HPDE6-E6E7 (cell line): ENCODE measurements at regions not wholly inside any gene's neighbourhood (a gene's known extent, or its start where the extent isn't known, plus 50 kb on each side); places are given as distances from the start of the nearest gene placed in this dataset.
"Not testable (repeated sequence)": the region's sequence is repeated elsewhere in the genome, so short reads cannot be mapped to it uniquely, and the experiment has no call there.

ENCODE experiments used
- DNase-seq: peaks from one replicate; pipeline ENCODE4 v3.0.0; 2011; ENCODE audit warnings: missing footprints; ENCODE audit errors: extremely low spot score

DNA sequence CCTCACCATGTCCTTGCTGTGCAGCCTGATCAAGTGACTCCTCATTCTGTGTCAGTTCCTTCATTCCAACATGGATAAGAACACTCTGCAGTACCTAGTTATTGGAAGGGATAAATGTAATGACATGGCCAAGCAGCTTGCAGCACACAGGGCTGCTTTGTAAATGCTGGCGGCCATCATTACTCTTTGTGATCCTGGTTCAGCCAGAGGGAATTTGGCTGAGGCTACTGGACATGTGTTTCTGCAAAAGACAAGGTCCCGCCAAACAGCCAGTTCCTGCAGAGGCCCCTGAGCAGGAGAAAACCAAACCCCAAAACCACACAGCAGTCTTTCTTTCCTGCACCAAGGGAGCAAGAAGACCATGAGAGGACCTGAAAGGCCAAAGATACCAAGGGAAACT is 495.8 kb downstream of the AJAP1 start:
- DNase-seq = no peak

GRCh38 chr1:5147806-5148205 is 493.4 kb downstream of the AJAP1 start:
- DNase-seq = no peak

- no peak for DNase-seq
Measured at GRCh38 chr1:5142389-5142788, 488.0 kb downstream of the AJAP1 start.

DNA sequence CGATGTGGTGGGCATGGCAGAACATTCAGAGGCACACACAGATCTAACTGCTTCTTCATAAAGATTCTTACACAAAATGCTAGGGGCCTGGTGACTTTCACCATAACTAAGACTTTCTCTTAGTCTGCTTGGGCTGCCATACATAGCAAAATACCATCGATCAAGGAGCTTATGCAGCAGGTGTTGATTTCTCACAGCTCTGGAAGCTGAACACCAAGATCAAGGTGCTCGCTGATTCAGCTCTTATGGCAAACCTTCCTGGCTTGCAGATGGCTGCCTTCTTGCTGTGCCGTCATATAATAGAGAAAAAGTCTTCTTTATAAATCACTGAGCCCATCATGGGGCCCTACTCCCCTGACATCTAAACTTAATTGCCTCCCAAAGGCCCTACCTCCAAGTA is 487.3 kb downstream of the AJAP1 start:
- no peak for DNase-seq

DNA sequence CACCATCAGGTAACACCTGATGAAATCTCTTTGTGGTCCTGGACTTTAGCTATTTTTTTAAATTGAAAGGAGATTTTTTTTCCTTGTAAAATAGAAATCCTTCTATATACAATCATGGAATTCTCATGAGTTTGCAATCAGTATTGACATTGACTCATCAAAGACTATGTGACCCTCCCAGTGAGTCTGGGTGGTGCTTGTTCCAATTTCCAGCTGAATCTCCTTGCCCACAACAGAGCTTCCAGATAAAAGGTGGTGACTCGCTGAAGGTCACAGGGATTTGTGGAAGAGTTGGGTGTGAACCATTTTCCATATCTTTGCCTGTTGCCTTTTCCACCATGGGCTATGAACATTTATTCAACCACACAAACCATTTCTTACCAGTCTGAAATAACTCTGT is 486.6 kb downstream of the AJAP1 start:
- DNase-seq = no peak

GRCh38 chr1:5140136-5140535 is 485.7 kb downstream of the AJAP1 start:
- no peak for DNase-seq

GRCh38 chr1:5129746-5130355 is 475.4 kb downstream of the AJAP1 start:
- no peak for DNase-seq

GRCh38 chr1:5125208-5125607 is 470.8 kb downstream of the AJAP1 start:
- DNase-seq = no peak

DNA sequence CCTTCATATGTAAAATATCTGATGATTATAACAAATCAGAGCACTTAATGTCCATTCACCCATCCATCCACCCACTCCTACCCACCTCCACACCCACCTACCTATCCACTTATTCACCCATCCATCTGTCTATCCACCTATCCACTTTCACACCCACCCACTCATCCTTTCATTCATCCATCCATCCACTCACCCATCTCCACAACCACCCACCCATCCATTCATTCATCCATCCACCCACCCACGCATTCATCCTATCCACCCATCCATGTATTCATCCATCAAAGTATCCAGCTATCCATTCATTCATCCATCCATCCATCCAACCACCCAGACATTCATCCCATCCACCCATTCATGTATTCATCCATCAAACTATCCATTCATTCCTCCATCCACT is 466.1 kb downstream of the AJAP1 start:
- no peak for DNase-seq

- DNase-seq = no peak
Measured at GRCh38 chr1:5119366-5120234, 465.2 kb downstream of the AJAP1 start.

DNA sequence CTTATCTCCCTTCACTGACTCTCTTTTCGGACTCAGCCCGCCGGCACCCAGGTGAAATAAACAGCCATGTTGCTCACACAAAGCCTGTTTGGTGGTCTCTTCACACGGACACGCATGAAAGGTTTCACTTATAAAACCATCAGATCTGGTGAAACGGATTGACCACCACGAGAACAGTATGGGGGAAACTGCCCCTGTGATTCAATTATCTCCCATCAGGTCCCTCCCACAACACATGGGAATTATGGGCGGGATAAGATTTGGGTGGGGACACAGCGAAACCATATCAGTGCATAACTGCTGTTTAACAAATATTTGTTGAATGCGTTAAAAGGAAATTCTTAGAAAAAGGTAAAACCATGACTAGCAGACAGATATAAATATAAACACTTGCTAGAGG is 464.4 kb downstream of the AJAP1 start:
- not testable (repeated sequence) for DNase-seq

GRCh38 chr1:5118292-5118691 is 463.9 kb downstream of the AJAP1 start:
- DNase-seq = not testable (repeated sequence)

GRCh38 chr1:5111581-5111980 is 457.2 kb downstream of the AJAP1 start:
- DNase-seq = no peak

- DNase-seq = no peak
Measured at GRCh38 chr1:5110508-5110907, 456.1 kb downstream of the AJAP1 start.

- DNase-seq = no peak
Measured at GRCh38 chr1:5109633-5110032, 455.2 kb downstream of the AJAP1 start.

- no peak for DNase-seq
Measured at GRCh38 chr1:5108740-5109139, 454.3 kb downstream of the AJAP1 start.

GRCh38 chr1:5105744-5106143 is 451.3 kb downstream of the AJAP1 start:
- no peak for DNase-seq

DNA sequence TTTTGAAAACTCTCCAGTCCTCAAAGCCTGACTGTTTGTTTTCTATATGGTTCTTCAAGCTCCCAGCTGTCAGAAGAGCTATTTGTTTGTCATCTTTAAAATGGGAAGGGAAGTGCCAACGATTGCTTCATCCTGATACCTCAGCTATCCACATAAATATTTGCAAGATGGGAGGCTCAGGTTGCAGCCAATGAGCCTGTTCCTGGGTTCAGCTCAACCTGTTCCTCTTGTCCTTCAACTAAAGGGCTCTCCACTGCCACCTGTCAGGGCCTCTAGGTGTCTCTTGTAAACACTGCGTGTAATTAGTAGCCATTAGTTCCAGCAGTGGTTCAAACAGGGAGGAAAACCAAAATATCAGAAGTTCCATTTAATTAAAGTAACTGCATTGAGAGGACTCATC is 445.1 kb downstream of the AJAP1 start:
- no peak for DNase-seq

DNA sequence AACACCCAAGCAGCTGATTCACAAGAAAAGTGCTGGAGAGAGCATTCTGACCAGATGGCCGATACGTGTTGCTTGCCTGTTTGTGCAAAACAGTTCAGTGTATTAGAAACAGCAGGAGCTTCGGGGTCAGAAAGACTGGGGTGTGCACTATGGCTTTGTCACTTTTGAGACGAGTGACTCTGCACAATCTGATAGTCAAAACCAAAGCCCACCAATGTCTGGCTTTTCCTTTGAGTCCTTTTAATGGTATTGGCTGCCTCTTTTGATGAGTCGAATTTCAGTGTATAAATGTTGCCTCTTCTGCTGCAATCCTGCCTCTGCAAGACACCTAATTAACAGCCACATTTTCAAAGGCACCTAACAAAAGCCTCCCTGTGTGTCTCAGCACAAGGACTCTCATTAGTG is 444.6 kb downstream of the AJAP1 start:
- no peak for DNase-seq

GRCh38 chr1:5093042-5093441 is 438.6 kb downstream of the AJAP1 start:
- no peak for DNase-seq

GRCh38 chr1:5084676-5085075 is 430.3 kb downstream of the AJAP1 start:
- DNase-seq = no peak

- DNase-seq = no peak
Measured at GRCh38 chr1:5067246-5067645, 412.8 kb downstream of the AJAP1 start.

DNA sequence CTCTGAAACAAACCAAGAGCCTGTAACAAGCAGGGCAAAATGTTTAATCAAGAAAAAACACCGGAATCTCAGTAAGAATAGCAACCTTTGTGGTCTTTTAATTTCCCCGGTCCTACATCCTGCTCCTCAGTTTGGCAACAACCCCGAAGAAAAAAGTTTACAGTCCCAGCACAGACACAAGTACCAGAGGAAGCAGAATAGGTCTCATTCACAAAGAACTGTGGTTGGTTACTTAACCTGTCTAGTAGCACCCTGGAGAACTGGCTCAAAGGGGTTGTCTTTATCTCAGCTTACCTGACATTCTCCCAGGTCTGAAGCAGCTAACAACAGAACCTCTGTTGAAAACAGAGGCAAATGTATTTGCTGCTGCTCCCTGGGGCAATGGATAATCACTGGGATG is 399.3 kb downstream of the AJAP1 start:
- DNase-seq = no peak
